ENCODE measurements at regions not wholly inside any gene's neighbourhood (a gene's known extent, or its start where the extent isn't known, plus 50 kb on each side); places are given as distances from the start of the nearest gene placed in this dataset.

DNA sequence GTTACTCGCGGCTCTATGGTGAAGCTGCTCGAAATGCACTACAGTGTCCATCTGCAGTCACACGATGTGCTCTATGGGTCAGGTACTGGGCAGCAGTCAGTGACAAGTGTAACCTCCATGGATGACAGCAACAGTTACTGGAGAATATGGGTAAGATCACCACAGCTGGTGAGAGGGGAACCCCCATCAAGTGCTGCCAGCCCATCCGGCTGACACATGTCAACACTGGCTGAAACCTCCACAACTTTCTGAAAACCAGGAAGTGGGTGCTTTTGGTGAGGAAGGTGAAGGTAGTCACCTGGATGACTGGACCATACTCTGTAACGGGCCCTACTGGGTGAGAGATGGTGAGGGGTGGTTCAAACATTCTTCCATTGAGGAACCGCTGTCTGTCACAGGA is 87.4 kb upstream of the C15orf39 start:
- TF ChIP-seq, protein P1, sequence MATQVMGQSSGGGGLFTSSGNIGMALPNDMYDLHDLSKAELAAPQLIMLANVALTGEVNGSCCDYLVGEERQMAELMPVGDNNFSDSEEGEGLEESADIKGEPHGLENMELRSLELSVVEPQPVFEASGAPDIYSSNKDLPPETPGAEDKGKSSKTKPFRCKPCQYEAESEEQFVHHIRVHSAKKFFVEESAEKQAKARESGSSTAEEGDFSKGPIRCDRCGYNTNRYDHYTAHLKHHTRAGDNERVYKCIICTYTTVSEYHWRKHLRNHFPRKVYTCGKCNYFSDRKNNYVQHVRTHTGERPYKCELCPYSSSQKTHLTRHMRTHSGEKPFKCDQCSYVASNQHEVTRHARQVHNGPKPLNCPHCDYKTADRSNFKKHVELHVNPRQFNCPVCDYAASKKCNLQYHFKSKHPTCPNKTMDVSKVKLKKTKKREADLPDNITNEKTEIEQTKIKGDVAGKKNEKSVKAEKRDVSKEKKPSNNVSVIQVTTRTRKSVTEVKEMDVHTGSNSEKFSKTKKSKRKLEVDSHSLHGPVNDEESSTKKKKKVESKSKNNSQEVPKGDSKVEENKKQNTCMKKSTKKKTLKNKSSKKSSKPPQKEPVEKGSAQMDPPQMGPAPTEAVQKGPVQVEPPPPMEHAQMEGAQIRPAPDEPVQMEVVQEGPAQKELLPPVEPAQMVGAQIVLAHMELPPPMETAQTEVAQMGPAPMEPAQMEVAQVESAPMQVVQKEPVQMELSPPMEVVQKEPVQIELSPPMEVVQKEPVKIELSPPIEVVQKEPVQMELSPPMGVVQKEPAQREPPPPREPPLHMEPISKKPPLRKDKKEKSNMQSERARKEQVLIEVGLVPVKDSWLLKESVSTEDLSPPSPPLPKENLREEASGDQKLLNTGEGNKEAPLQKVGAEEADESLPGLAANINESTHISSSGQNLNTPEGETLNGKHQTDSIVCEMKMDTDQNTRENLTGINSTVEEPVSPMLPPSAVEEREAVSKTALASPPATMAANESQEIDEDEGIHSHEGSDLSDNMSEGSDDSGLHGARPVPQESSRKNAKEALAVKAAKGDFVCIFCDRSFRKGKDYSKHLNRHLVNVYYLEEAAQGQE (IDR thresholded peaks at IDR 0.05; ENCODE audit: insufficient read depth in 1 of 2, low read depth in 2 of 2, low read length in 2 of 2): no peak
- TF ChIP-seq SIN3A (IDR thresholded peaks at IDR 0.05; ENCODE audit: borderline replicate concordance, insufficient read depth, low read length): no peak
- no peak for TF ChIP-seq TAF1 (IDR thresholded peaks at IDR 0.05; ENCODE audit: borderline replicate concordance, insufficient read depth, low read length)
- no peak for TF ChIP-seq FOXP2 (optimal IDR thresholded peaks at IDR 0.05; ENCODE audit: borderline replicate concordance, extremely low read depth, extremely low read length, insufficient read depth)
- TF ChIP-seq POLR2AphosphoS5 (IDR thresholded peaks at IDR 0.05; ENCODE audit: low read depth, low read length): no peak

DNA sequence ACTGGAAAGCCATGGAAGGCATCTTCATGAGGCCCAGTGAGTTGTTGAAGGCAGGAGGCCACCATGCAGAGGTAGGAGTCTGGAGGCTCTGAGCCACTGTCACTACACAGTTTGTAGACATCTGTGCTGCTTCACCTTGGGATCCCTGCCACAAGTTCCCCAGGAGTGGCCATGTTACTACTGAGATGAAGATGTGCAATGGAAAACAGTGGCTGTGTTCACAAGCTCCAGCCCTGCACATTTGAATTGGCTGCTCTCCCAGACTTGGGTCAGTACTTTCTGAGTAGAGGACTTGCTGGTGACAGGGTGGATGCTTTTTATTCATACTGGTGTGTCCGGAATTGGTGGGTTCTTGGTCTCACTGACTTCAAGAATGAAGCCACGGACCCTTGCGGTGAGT is 86.9 kb upstream of the C15orf39 start:
- TF ChIP-seq SIN3A (IDR thresholded peaks at IDR 0.05; ENCODE audit: borderline replicate concordance, insufficient read depth, low read length): no peak
- no peak for TF ChIP-seq TAF1 (IDR thresholded peaks at IDR 0.05; ENCODE audit: borderline replicate concordance, insufficient read depth, low read length)
- no peak for TF ChIP-seq FOXP2 (optimal IDR thresholded peaks at IDR 0.05; ENCODE audit: borderline replicate concordance, extremely low read depth, extremely low read length, insufficient read depth)
- TF ChIP-seq, protein P1 (IDR thresholded peaks at IDR 0.05; ENCODE audit: insufficient read depth in 1 of 2, low read depth in 2 of 2, low read length in 2 of 2): no peak
- no peak for TF ChIP-seq POLR2AphosphoS5 (IDR thresholded peaks at IDR 0.05; ENCODE audit: low read depth, low read length)

DNA sequence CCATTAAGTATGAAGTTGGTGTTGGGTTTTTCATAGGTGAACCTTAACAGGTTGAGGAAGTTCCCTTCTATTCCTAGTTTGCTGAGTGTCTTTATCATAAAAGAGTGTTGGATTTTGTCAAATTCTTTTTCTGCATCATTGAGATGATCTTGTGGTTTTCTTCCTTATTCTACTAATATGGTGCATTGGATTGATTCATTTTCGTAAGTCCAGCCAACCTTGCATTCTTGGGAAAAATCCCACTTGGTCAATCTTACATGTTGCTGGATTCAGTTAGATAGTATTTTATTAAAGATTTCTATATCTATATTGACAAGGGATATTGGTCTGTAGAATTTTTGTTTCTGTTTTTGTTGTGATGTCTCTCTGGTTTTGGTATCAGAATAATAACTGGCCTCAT is 83.7 kb upstream of the C15orf39 start:
- TF ChIP-seq, protein P1 (IDR thresholded peaks at IDR 0.05; ENCODE audit: insufficient read depth in 1 of 2, low read depth in 2 of 2, low read length in 2 of 2): no peak
- TF ChIP-seq FOXP2 (optimal IDR thresholded peaks at IDR 0.05; ENCODE audit: borderline replicate concordance, extremely low read depth, extremely low read length, insufficient read depth): no peak
- TF ChIP-seq SIN3A (IDR thresholded peaks at IDR 0.05; ENCODE audit: borderline replicate concordance, insufficient read depth, low read length): no peak
- TF ChIP-seq POLR2AphosphoS5 (IDR thresholded peaks at IDR 0.05; ENCODE audit: low read depth, low read length): no peak
- TF ChIP-seq TAF1 (IDR thresholded peaks at IDR 0.05; ENCODE audit: borderline replicate concordance, insufficient read depth, low read length): no peak

DNA sequence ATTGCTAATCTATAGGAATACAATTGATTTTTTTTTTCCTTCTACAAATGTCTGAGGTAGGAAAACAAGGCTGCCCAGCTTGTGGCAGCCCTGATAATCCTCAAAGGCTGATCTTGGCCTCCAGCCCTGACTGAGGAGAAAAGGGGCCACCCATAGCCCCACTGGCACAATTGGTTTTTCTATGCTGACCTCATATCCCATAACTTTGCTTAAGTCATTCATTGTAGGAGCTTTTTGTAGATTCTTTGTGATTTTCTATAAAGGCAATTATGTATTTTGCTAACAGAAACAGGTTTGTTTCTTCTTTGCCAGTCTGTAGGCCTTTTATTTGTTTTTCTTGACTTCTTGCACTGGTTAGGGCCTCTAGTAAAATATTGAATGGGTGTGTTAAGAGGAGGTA is 80.2 kb upstream of the C15orf39 start:
- TF ChIP-seq FOXP2 (optimal IDR thresholded peaks at IDR 0.05; ENCODE audit: borderline replicate concordance, extremely low read depth, extremely low read length, insufficient read depth): no peak
- TF ChIP-seq, protein P1 (IDR thresholded peaks at IDR 0.05; ENCODE audit: insufficient read depth in 1 of 2, low read depth in 2 of 2, low read length in 2 of 2): no peak
- TF ChIP-seq SIN3A (IDR thresholded peaks at IDR 0.05; ENCODE audit: borderline replicate concordance, insufficient read depth, low read length): no peak
- no peak for TF ChIP-seq TAF1 (IDR thresholded peaks at IDR 0.05; ENCODE audit: borderline replicate concordance, insufficient read depth, low read length)
- no peak for TF ChIP-seq POLR2AphosphoS5 (IDR thresholded peaks at IDR 0.05; ENCODE audit: low read depth, low read length)

DNA sequence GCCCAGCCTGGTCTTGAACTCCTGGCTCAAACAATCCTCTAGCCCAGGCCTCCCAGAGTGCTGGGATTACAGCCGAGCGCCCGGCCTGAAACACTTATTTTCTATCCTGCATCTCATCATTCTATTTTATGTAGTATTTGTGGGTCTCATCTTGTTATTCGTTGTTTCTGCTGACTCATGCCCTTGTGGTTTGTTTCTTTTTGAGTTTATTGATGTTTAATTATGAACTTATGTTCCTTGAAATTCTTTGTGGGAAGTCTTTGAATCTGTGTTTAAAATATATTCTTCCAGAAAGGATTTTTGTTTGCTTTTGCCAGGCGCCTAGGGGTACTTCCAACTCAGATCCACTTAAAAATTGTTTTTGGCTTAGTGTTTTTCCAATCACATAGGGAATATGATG is 78.3 kb upstream of the C15orf39 start:
- TF ChIP-seq FOXP2 (optimal IDR thresholded peaks at IDR 0.05; ENCODE audit: borderline replicate concordance, extremely low read depth, extremely low read length, insufficient read depth) (no peak), POLR2AphosphoS5 (IDR thresholded peaks at IDR 0.05; ENCODE audit: low read depth, low read length) (no peak), SIN3A (IDR thresholded peaks at IDR 0.05; ENCODE audit: borderline replicate concordance, insufficient read depth, low read length) (no peak), TAF1 (IDR thresholded peaks at IDR 0.05; ENCODE audit: borderline replicate concordance, insufficient read depth, low read length) (no peak)
- TF ChIP-seq, protein P1 (IDR thresholded peaks at IDR 0.05; ENCODE audit: insufficient read depth in 1 of 2, low read depth in 2 of 2, low read length in 2 of 2): no peak
